Stimulated activated naive CD4-positive, alpha-beta T cell treated with Interleukin-2 at 50 U/mL for 16 hours (primary cell): ENCODE measurements at regions not wholly inside any gene's neighbourhood (a gene's known extent, or its start where the extent isn't known, plus 50 kb on each side); places are given as distances from the start of the nearest gene placed in this dataset.

Source experiments
- DNase-seq: peaks from one replicate; lab custom pipeline; 2025; lab: John Stamatoyannopoulos, UW

DNA sequence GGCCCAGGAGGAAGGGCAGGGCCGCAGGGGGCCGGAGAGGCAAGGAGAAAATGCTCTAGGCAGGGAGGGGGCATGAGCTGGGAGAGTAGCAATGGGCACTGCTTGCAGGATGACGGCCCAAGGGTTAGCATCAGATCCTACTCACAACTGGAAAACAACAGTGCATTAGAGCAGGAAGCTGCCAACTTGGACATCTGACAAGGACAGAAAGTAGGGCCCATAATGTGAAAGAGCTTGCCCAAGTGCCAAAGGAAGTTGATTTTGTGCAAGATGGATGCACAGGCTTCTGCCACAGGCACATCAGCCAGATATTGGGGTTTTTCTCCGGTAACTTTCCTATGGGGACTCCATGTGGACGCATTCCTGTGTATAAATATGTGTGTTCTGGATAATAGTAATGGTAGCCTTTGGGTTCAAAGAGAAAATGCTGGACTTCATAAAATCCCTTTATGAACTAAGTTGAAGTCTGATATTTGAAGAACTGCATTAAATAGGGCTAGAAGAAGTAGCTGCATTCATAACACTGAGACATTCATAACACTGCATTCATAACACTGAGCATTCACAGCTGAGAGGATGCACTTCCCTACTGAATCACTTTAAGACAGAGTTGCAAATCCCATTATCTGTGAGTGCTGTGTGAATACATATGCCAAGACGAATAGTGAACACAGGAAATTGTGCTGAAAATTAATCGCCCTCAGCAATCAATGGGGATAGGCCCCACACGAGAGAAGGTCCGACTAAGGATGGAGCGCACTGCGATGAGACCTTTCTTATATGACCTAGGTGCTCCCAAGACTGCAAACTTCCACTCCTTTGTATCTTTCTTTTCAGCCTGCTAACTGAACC is 235.6 kb upstream of the PRDM1 start:
- DNase-seq = no peak

DNA sequence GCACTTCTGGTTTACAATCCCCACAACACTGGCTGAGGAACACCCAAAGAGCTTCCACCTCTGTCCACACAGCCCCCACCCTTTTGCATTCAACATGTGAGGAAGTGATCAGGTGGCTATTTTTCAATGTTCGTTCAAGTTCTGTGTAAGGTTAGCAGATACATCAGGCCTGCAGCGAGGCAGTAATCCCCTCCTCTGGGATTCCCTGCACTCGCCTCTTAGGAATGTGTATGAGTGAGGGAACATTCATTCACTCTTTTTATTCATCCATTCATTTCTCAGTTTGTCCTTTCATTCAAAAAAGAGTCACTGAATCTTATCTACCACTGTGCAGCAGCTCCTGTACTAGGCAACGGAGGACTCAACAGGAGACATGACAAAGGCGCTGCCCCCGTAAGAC is 236.4 kb upstream of the PRDM1 start:
- DNase-seq = no peak

DNA sequence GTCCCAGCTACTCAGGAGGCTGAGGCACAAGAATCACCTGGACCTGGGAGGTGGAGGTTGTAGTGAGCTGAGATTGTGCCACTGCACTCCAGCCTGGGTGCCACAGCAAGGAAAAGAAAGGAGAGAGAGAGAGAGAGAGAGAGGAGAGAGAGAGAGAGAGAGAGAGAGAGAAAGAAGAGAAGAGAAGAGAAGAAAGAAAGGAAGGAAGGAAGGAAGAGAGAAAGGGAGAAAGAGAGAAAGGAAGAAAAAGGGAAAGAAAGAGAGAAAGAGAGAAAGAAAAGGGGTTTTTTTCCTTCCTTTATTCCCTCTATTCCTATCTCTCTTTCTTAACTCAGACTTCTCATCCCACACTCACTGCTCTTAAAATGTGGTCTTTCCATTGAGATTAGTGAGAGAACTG is 238.7 kb upstream of the PRDM1 start:
- DNase-seq = no peak

DNA sequence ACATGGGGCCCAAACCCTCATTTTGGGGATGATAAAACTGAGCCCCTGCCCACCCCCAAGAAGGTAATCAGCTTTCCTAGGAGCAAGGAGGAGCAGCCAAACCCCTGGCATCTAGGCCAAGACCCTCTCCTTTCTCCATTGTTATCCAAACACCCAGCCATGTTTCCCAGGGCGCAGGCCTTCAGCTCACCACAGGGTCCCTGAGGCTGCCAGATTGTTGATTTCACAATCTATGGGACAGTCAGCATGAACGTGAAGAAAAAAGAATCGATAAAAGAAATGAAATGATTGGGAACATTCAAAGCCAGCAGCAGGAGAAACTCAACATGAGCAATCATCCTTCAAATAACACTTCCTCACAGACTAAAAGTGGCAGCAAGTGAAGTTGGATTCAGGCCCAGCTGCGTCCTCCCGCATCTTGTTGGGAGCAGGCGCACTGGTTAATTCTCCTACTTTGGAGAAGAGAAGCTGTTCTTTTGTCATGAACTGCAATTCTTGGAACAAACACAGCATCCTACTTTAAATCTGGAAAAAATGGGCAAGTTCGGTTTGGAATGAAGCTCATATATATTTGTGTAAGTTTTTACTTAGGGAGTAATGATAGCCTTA is 241.8 kb upstream of the PRDM1 start:
- DNase-seq = no peak

DNA sequence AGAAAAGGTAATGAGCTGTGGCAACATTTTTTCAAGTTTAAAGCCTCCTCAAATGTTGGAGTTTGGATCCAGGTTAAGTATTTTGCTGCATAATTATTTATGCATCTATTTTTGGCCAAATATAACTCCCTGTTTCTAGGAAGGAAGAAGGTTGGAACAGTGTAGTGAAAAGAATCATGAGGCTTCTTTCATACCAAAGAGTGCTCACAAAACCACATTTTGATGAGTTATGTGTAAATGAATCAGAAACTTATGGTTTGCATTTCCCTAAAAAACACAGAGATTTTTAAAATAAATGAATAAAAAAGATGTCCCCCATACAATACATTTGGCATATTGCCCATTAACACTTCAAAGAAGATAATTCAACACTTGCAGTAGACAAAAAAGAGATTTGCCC is 246.9 kb upstream of the PRDM1 start:
- DNase-seq = no peak

DNA sequence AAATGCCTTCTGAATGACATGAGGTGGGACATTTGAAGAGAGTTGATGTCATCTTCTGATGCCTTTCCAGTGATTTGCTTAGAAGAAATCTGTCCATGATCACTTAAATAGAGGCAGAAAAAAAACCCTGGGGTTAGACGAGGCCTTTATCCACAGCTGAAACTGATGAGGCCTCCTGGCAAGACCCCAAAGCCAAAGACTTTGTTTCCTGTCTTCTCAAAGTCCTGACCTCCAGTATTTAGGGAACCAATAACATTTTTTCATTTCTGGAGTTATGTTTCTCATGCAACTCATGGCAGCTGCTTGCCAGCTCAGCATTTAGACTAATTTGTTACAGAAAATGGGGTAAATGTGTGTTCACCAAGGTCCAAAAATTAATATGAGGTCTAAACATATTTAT is 248.0 kb upstream of the PRDM1 start:
- DNase-seq = no peak

DNA sequence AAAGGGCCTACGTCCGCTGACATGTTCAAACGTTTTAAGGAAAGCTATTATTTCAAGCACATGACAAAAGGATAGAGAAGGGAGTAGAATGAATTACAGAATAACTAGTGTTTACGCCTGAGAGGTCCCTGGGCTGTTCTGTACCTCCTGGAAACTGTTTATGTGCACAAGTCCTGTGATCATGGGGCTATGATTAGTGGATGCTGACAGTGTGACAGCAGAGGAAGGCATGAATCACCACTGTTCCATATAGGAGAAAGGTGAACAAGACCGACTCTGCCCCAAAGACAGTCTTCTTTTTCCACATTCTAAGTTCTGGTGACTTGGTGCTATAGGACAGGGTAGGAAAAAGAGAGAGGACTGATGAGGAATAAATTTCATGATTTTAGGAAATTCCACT is 249.2 kb upstream of the PRDM1 start:
- no peak for DNase-seq

DNA sequence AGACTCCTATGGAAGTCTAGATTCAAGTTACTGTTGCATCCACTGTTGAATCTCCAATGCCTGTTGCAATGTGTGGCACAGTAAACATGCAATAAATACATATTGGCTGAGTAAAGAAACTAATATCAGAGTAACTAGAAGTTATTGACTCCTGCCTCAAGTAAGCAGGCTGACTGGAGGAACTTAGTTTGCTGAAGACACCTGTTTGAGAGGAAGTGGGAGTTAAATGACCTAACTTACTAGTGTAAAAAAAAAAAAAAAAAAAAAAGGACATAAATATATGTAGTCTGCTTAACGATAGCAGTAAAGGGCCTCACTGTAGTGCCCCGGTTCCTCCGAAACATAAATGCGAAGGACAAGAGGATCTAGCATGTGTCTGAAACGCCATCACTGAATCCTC is 249.8 kb upstream of the PRDM1 start:
- DNase-seq = no peak

DNA sequence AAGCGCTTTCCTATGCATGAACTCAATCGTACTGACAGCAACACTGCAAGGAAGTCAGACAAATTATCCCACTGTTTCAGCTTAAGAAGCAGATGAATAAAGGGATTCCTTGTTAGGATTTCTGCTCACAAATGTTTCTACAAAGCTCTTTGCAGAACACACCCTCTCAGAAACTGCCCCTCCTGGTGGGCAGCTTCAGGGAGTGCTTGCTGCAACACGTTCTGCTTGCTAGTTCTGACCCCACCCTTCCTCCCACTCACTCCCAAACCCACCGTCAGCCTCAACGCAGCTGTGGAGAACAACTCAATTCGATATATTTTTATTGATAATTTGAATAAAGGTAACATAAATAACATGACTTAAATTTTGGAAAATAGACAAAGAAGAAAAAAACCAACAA is 250.8 kb upstream of the PRDM1 start:
- DNase-seq = no peak

DNA sequence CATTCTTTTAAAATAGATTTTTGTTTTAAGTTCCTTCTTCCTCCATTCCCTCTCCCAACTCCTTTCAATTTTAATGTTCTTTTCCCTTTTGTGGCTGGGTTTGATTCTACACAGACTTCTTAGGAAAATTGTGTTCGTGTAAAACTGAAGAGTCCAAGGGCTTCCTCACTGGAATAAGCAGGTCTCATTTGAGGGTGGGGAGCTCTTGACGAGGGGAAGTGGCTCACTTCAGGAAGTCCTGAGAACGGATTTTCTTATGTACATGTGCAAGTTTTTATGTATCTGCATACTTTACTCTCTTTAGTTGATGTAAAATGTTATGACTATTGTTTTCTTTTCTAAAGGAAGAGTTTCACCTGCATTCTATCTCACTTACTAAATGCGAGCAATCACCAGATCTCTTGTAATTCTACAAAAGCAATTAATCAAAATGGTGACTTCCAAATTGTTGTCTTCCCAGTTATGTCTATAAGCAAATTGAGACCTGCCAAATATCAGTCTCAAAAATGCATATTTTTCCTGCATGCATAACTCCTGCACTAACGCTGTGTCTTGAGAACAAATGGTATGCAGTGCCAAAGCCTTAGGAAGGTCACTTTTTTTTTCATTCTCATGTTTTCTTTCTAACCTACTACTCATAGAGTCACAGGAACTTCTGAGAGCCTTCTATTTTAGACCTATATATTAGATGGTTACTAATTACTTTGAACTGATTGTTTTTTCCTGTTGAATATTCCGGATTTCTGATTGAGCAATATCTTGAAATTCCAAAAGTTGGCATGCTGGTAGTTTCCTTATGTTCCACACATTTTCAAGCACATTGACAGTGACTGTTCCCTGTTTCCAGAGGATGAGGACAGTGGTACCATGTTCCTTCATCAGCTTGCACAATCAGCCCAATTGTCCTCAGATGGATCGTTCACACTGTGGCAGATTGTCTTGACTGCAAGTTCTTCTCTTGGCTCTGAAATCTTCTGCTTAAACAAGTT is 251.9 kb upstream of the PRDM1 start:
- no peak for DNase-seq

DNA sequence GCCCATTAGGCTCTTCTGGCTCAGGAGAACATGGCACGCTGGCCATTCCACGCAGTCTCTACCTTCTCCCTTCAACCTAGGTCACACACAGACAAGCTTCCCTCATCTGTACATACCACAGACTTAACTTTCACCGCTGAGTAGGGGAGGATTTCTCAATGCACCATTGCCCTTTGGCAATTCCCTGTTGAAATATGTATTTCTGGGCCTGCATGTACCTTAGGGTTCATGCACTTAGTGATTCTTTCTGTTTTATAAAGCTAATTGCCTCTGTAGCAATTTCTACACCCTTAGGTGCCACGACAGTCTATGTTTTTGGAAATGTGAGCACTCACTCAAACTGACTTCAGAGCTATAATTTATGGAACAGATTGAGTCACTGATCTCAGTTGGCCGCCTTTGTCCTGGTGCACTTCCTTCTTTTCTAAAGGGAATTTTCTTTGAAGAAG is 253.8 kb upstream of the PRDM1 start:
- DNase-seq = no peak

DNA sequence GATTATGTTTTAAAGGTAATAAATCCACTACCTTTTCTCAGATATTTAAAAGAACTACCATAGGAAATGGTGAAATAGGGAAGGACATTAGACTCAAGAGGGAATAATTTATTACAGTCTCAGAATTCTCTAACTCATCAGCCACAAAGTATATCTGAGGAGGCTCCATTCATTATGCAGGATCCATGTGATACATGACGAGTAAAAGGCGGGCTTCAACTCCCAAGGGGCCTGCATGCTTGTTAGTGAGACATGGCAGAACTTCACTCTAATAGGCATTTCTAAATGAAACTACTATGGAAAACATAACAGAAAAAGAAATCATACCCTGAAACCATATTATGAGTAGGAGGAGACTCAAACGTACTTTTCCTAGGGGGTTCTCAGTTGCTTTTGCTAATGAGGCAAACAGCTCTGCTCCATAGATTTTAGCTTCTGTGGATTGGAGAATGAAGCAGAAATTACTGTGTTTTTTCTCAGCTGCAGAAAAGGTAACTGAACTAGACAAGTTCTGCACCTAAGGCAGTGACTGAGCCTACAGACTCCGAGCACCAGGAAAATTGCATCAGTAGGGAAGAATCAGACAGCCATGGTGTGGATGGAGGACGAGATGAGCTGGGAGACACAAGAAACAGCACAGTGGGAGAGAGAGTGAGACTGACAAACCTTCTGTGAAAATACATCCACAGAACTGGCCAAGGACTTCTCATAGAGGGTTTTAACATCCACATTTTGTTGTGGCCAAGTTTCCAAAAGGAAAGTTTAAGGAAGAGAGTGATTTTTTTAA is 254.6 kb upstream of the PRDM1 start:
- no peak for DNase-seq

DNA sequence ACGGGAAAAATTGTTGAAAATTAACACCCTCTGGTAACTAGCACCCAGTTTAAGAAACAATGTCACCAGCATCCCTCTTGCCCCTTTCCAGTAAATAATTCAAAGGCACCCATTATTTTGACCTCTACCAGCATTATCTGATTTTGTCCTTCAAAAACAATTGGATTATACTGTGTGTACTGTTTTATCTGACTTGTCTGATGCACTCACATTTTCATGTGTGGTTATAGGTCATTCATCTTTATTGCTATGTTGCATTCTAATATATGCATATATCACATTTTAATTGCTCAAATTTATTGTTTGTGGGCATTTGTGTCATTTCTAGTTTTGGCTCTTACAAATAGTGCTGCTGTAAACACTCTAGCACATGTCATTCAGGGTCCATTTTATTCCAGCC is 260.9 kb upstream of the PRDM1 start:
- no peak for DNase-seq

DNA sequence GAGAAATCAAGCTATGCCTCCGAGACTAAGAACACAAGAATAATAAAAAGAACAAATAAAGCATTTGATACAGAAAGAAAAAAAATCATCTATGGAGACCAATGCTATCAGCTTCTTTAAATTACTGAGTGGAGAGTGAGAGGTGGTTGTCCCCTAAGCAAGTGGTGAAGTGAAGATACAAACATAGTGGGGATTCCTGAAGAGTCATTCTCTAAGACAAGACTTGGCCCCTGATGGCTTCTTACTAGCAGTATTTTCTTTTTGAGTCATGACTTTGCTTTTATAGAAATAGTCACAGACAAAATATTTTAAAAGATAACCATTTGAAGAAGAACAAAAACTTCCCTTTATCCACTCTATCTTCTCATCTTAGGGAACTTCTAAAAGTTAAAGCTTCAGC is 261.4 kb upstream of the PRDM1 start:
- no peak for DNase-seq

DNA sequence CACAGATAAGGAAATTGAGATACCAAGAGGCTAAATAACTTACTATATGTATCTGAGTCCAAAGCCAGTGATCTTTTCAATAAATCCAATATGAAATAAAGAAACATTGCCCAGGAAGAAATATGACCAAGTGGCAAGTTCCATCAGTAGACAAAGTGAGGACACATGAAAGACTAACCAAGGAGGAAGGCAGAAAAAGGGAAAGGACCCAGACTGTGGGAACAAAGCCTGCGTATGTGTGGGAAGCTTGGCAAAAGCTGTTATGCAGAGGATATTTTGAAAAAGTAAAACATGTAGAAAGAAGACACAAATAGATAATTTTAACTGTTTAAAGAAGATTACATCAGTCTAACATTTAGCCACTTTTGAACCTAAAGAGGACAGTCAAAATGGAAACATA is 264.4 kb upstream of the PRDM1 start:
- DNase-seq = no peak

DNA sequence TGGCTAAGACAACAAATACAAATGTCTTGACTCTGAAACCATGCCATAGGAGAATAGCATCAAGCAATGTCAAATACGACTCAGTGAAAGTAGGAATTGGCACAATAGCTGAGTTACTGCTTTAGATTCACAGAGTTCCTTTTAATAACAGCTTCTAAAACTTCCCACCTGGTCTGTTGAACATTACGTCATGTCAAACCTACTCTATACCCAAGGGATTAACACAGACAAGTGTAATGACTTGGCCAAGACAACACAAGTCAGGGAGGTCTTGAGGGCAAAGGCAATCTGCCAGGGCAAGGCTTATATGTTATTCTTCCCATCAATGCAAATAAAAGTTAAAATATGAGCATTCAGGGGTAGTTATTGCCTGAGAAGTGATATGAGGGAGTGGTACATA is 265.1 kb upstream of the PRDM1 start:
- no peak for DNase-seq

DNA sequence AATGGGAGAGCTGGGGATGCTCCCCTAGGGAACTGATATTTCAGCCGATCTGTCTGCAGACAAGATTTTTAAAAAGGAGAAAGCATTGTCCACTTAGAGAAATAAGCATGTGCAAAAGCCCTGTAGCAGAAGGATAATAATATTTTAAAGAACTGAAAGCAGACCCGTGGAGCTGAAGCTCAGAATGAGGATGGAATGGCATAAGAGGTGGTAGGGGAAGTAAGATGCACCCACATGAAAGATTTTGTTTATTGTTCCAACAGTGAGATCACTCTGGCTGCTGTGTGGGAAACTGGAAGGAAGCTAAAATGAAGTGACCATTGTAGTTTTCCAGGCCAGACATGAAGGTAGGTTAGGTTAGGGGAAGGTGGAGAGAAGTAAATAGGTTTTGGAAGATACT is 266.4 kb upstream of the PRDM1 start:
- no peak for DNase-seq

DNA sequence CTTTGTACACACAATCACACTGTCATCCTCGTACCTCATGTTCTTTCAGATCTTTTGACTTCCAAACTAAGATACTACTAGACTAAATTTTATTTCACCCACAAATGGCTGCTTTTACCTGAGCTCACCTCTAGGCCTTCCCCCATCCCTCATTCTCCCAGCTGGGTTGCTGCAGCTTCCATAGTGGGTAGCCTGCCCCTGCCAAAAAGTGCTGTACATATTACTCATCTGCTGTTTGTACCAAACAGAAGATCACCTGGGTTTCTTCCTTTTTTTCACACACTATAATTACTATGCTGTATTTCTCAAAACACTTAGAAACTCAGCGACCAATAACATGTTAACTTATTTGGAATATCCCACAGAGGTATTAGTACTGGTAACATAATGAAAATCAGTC is 267.6 kb upstream of the PRDM1 start:
- DNase-seq = no peak

DNA sequence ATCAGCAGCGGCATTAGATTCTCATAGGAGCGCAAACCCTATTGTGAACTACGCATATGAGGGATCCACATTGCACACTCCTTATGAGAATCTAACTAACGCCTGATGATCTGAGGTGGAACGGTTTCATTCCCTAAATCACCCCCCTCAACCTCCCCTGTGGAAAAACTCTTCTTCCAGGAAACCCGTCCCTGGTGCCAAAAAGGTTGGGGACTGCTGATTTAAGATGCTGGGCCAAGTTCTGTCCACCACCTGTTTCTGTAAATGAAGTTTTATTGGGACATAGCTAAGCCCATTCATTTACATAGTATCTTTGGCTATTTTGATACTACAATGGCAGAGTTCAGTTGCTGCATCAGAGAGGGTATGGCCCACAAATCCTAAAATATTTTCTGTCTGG is 268.2 kb upstream of the PRDM1 start:
- no peak for DNase-seq

DNA sequence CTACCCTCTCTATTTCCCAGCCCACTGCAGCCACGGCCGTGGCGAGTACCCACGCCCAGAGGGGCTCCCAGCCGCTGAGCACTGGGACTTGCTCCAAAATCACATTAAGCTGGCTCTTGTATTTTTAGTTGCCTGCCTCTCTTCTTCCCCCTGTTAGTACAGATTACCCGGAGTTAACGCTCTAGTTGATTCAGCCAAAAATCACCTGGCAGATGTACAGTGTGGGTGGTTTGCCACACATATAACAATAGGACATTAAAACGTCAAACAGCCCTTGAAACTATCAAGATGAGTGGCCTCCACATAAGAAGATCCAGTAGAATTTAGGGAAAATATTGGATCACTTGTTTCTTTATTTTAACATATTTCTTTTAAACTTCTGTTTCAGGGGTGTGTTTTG is 268.8 kb upstream of the PRDM1 start:
- DNase-seq = no peak

DNA sequence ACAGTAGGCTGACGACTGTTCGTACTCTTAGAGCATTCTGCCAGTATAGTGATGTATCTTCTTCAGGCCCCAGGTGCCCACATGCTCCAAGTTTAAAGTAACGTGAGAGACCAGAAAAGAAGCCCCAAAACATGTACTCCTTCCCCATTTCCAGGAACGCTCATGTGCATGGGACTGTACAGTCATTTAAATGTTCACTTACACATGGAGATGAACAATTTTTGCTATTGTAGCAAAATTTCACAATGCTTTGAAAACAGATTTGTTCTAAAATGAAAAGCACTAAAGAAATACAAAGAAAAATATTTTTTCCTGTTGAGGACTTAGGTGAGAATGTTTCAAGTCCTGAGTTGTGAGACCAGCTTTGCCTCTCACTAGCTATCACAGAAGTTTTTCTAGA is 269.3 kb upstream of the PRDM1 start:
- no peak for DNase-seq
